HG02642 (cell line): ENCODE measurements at regions not wholly inside any gene's neighbourhood (a gene's known extent, or its start where the extent isn't known, plus 50 kb on each side); places are given as distances from the start of the nearest gene placed in this dataset.

ENCODE experiments used
- ATAC-seq: cut with Tn5 transposase; IDR thresholded peaks from one replicate; pipeline ENCODE4 v1.9.1; 2021; ENCODE audit warnings: mild to moderate bottlenecking; ENCODE audit not compliant: unreplicated experiment, poor library complexity

- peak; percentile 27 for ATAC-seq
Measured at GRCh38 chr12:97404093-97404492, 58.5 kb upstream of the RMST start.

GRCh38 chr12:97404543-97404942 is 58.1 kb upstream of the RMST start:
- peak; percentile 91 for ATAC-seq

- no peak for ATAC-seq
Measured at GRCh38 chr12:97408363-97408762, 54.2 kb upstream of the RMST start.

- ATAC-seq, result no peak
Measured at GRCh38 chr12:97411341-97411740, 51.3 kb upstream of the RMST start.
